B cell (primary cell): ENCODE measurements at regions not wholly inside any gene's neighbourhood (a gene's known extent, or its start where the extent isn't known, plus 50 kb on each side); places are given as distances from the start of the nearest gene placed in this dataset.

Experiments
- CTCF ChIP-seq: fragments of 200-600 bp; IDR thresholded peaks from one replicate; pipeline ENCODE4 v1.8.0; 2022; ENCODE audit warnings: antibody characterized with exemption, mild to moderate bottlenecking
- EZH2 ChIP-seq: IDR thresholded peaks from 2 replicates; pipeline ENCODE4 v1.6.1; 2012; ENCODE audit warnings: borderline replicate concordance, low read depth, mild to moderate bottlenecking, moderate library complexity, low read length; ENCODE audit not compliant: insufficient read depth, poor library complexity, severe bottlenecking

- TF ChIP-seq EZH2: no peak
- no peak for TF ChIP-seq CTCF
Observed at GRCh38 chr6:104130343-104130742, 729.4 kb downstream of the HACE1 start.
